CD4-positive, alpha-beta memory T cell (primary cell): ENCODE measurements at regions not wholly inside any gene's neighbourhood (a gene's known extent, or its start where the extent isn't known, plus 50 kb on each side); places are given as distances from the start of the nearest gene placed in this dataset.
"Not testable (repeated sequence)": the region's sequence is repeated elsewhere in the genome, so short reads cannot be mapped to it uniquely, and the experiment has no call there.

Source experiments
- CTCF ChIA-PET: fragments of 350-600 bp; sonication (Branson Sonifier 250); formaldehyde crosslinking; loops from one replicate; lab custom pipeline; 2021; ENCODE audit warnings: inconsistent platforms; ENCODE audit not compliant: partially characterized antibody; lab: Charles Lee
- POLR2A ChIA-PET: fragments of 350-600 bp; sonication (Branson Sonifier 250); formaldehyde crosslinking; loops from one replicate; lab custom pipeline; 2021; ENCODE audit not compliant: partially characterized antibody; lab: Charles Lee
- DNase-seq, 5 donors: peaks; one replicate each; pipeline versions ENCODE4 v3.0.0 to v3.0.0-alpha.2; 2020 to 2022; ENCODE audit warnings: mixed read lengths in 1 of 5
- H3K27ac ChIP-seq: one replicate; pipeline ENCODE4 v1.7.0; 2013; ENCODE audit warnings: low read depth, low read length
- H3K27me3 ChIP-seq: 2 replicates; pipeline ENCODE4 v1.7.0; 2013; ENCODE audit warnings: mild to moderate bottlenecking, low read length, moderate library complexity; ENCODE audit not compliant: insufficient read depth
- H3K36me3 ChIP-seq: 2 replicates; pipeline ENCODE4 v1.7.0; 2013; ENCODE audit warnings: mild to moderate bottlenecking, low read length, moderate library complexity; ENCODE audit not compliant: insufficient read depth
- H3K4me1 ChIP-seq: 2 replicates; pipeline ENCODE4 v1.7.0; 2013; ENCODE audit warnings: mild to moderate bottlenecking, low read length, moderate library complexity; ENCODE audit not compliant: insufficient read depth
- H3K4me3 ChIP-seq, 2 donors: one replicate each; pipeline ENCODE4 v1.7.0; 2013; ENCODE audit warnings: low read length in 2 of 2, mild to moderate bottlenecking in 1 of 2
- H3K9me3 ChIP-seq, 2 donors: one replicate each; pipeline ENCODE4 v1.7.0; 2013; ENCODE audit warnings: low read length in 2 of 2, control low read depth in 1 of 2; ENCODE audit not compliant: control insufficient read depth in 1 of 2
- H3K27ac Mint-ChIP-seq, 7 donors: one replicate each; pipeline ENCODE4 v1.8.0; 2020 to 2021; ENCODE audit warnings: mixed read lengths in 7 of 7, mild to moderate bottlenecking in 6 of 7, inconsistent platforms in 3 of 7, moderate library complexity in 3 of 7
- H3K27me3 Mint-ChIP-seq, 2 donors: one replicate each; pipeline ENCODE4 v1.8.0; 2020 to 2021; ENCODE audit warnings: mixed read lengths in 2 of 2
- H3K36me3 Mint-ChIP-seq, 2 donors: one replicate each; pipeline ENCODE4 v1.8.0; 2020 to 2021; ENCODE audit warnings: mixed read lengths in 2 of 2, inconsistent platforms in 1 of 2, mild to moderate bottlenecking in 1 of 2
- H3K4me1 Mint-ChIP-seq, 4 donors: one replicate each; pipeline ENCODE4 v1.8.0; 2020 to 2021; ENCODE audit warnings: mixed read lengths in 4 of 4, mild to moderate bottlenecking in 1 of 4
- H3K4me3 Mint-ChIP-seq, 8 donors: one replicate each; pipeline ENCODE4 v1.8.0; 2020 to 2021; ENCODE audit warnings: mixed read lengths in 8 of 8, mild to moderate bottlenecking in 7 of 8, moderate library complexity in 6 of 8, inconsistent platforms in 3 of 8
- H3K9me3 Mint-ChIP-seq, 8 donors: one replicate each; pipeline ENCODE4 v1.8.0; 2020 to 2021; ENCODE audit warnings: mixed read lengths in 8 of 8, mild to moderate bottlenecking in 5 of 8, inconsistent platforms in 3 of 8, moderate library complexity in 1 of 8
- intact Hi-C: fragments of 100-400 bp; cut with micrococcal nuclease; formaldehyde crosslinking; loops from one replicate; pipeline ENCODE4 v1.15.1; 2023

GRCh38 chr14:88092529-88092928, 87.6 kb downstream of the GPR65 start:
- Mint-ChIP-seq H3K27me3 (peaks cover 0 to 1% of the 10 kb centered on the region in 2 donors), H3K36me3 (no peaks in the 10 kb centered on the region), H3K9me3 (peaks cover 0 to 6% (median 0%) of the 10 kb centered on the region in 8 donors), H3K27ac (no peak overlapping the region), H3K4me3 (no peak overlapping the region), H3K4me1 (no peaks in the 10 kb centered on the region)
- POLR2A ChIA-PET: no interaction called here
- H3K36me3 ChIP-seq: no peaks in the 10 kb centered on the region
- H3K27me3 ChIP-seq: no peaks in the 10 kb centered on the region
- CTCF ChIA-PET: no interaction called here
- no peak overlapping the region for H3K27ac ChIP-seq
- no peak for DNase-seq
- H3K9me3 ChIP-seq: no peaks in the 10 kb centered on the region
- no peak overlapping the region for H3K4me3 ChIP-seq
- H3K4me1 ChIP-seq: no peaks in the 10 kb centered on the region
- intact Hi-C loops: no loop called here

- Histone ChIP-seq H3K9me3 (no peaks in the 10 kb centered on the region), H3K27ac (no peak overlapping the region), H3K4me1 (no peaks in the 10 kb centered on the region), H3K36me3 (no peaks in the 10 kb centered on the region), H3K4me3 (no peak overlapping the region), H3K27me3 (no peaks in the 10 kb centered on the region)
- no peaks in the 10 kb centered on the region for H3K27me3 Mint-ChIP-seq
- intact Hi-C loops: no loop called here
- H3K36me3 Mint-ChIP-seq: no peaks in the 10 kb centered on the region
- no peak overlapping the region for H3K27ac Mint-ChIP-seq
- ChIA-PET POLR2A (no interaction called here), CTCF (no interaction called here)
- H3K4me1 Mint-ChIP-seq: no peaks in the 10 kb centered on the region
- no peak for DNase-seq
- H3K9me3 Mint-ChIP-seq: peaks cover 0 to 6% (median 0%) of the 10 kb centered on the region in 8 donors
- H3K4me3 Mint-ChIP-seq: no peak overlapping the region
Measured at GRCh38 chr14:88095791-88096190, 90.9 kb downstream of the GPR65 start.

GRCh38 chr14:88098163-88098562, 93.2 kb downstream of the GPR65 start:
- Mint-ChIP-seq H3K4me3 (no peak overlapping the region), H3K4me1 (no peaks in the 10 kb centered on the region), H3K36me3 (no peaks in the 10 kb centered on the region), H3K9me3 (peaks cover 0 to 5% (median 1%) of the 10 kb centered on the region in 8 donors), H3K27me3 (peaks cover 0 to 1% of the 10 kb centered on the region in 2 donors), H3K27ac (no peak overlapping the region)
- intact Hi-C loops: no loop called here
- ChIA-PET CTCF (no interaction called here), POLR2A (no interaction called here)
- Histone ChIP-seq H3K27me3 (no peaks in the 10 kb centered on the region), H3K27ac (no peak overlapping the region), H3K36me3 (no peaks in the 10 kb centered on the region), H3K4me1 (no peaks in the 10 kb centered on the region), H3K4me3 (no peak overlapping the region), H3K9me3 (no peaks in the 10 kb centered on the region)
- DNase-seq: no peak

GRCh38 chr14:88104710-88105109, 99.8 kb downstream of the GPR65 start:
- intact Hi-C loops: no loop called here
- Histone ChIP-seq H3K27me3 (no peaks in the 10 kb centered on the region), H3K9me3 (no peaks in the 10 kb centered on the region), H3K4me3 (no peak overlapping the region), H3K4me1 (no peaks in the 10 kb centered on the region), H3K36me3 (no peaks in the 10 kb centered on the region), H3K27ac (no peak overlapping the region)
- Mint-ChIP-seq H3K4me1 (no peaks in the 10 kb centered on the region), H3K36me3 (peaks cover 3 to 12% of the 10 kb centered on the region in 2 donors), H3K27ac (no peak overlapping the region), H3K9me3 (peaks cover 0 to 31% (median 23%) of the 10 kb centered on the region in 8 donors), H3K4me3 (no peak overlapping the region), H3K27me3 (peaks cover 1% of the 10 kb centered on the region in 2 donors)
- no peak for DNase-seq
- CTCF ChIA-PET: no interaction called here
- POLR2A ChIA-PET: no interaction called here

- H3K27me3 ChIP-seq: no peaks in the 10 kb centered on the region
- Mint-ChIP-seq H3K4me3 (no peak overlapping the region), H3K27ac (no peak overlapping the region), H3K36me3 (peaks cover 3 to 12% of the 10 kb centered on the region in 2 donors), H3K9me3 (peaks cover 0 to 31% (median 23%) of the 10 kb centered on the region in 8 donors), H3K4me1 (no peaks in the 10 kb centered on the region), H3K27me3 (peaks cover 1% of the 10 kb centered on the region in 2 donors)
- DNase-seq: no peak
- H3K4me1 ChIP-seq: no peaks in the 10 kb centered on the region
- H3K4me3 ChIP-seq: no peak overlapping the region
- intact Hi-C loops: no loop called here
- POLR2A ChIA-PET: no interaction called here
- CTCF ChIA-PET: no interaction called here
- H3K36me3 ChIP-seq: no peaks in the 10 kb centered on the region
- H3K9me3 ChIP-seq: no peaks in the 10 kb centered on the region
- no peak overlapping the region for H3K27ac ChIP-seq
Measured at GRCh38 chr14:88106377-88106776, 101.4 kb downstream of the GPR65 start.

GRCh38 chr14:88127669-88128068, 122.7 kb downstream of the GPR65 start:
- H3K27ac Mint-ChIP-seq, H3K27me3 Mint-ChIP-seq, H3K4me3 ChIP-seq, H3K36me3 Mint-ChIP-seq, H3K27ac ChIP-seq, H3K9me3 ChIP-seq, H3K27me3 ChIP-seq, H3K36me3 ChIP-seq: not testable (repeated sequence)
- POLR2A ChIA-PET: interaction anchor here (1.4 kb wide), 1 partner anchor 123 kb away, joined by 3 read pairs; the partner anchor contains the start of gene GPR65
- intact Hi-C loops: loop anchor here (2.0 kb wide), 1 partner anchor 323 kb away; no protein-coding TSS in a partner anchor
- peaks cover 17 to 36% (median 24%) of the 10 kb centered on the region in 4 donors for H3K4me1 Mint-ChIP-seq
- H3K4me1 ChIP-seq: peaks cover 32% of the 10 kb centered on the region
- H3K4me3 Mint-ChIP-seq: peak overlapping the region in 3 of 8 donors; percentile 29 to 48 (median 40)
- DNase-seq: peak in 3 of 5 donors; percentile 11 to 14 (median 12)
- peaks cover under 1 to 27% (median 18%) of the 10 kb centered on the region in 8 donors for H3K9me3 Mint-ChIP-seq
- CTCF ChIA-PET: interaction anchor here (1.0 to 2.0 kb wide), 4 partner anchors 17 to 182 kb away, joined by 3 to 10 read pairs (median 4); no protein-coding TSS in a partner anchor

- DNase-seq: no peak
- H3K27me3 Mint-ChIP-seq: peaks cover 4 to 11% of the 10 kb centered on the region in 2 donors
- Histone ChIP-seq H3K4me3 (no peak overlapping the region), H3K27me3 (no peaks in the 10 kb centered on the region), H3K27ac (no peak overlapping the region), H3K9me3 (no peaks in the 10 kb centered on the region), H3K4me1 (peaks cover 32% of the 10 kb centered on the region), H3K36me3 (no peaks in the 10 kb centered on the region)
- peaks cover 4 to 37% (median 24%) of the 10 kb centered on the region in 8 donors for H3K9me3 Mint-ChIP-seq
- intact Hi-C loops: loop anchor here (2.0 kb wide), 1 partner anchor 324 kb away; no protein-coding TSS in a partner anchor
- peak overlapping the region in 2 of 8 donors; percentile 5 to 24 for H3K4me3 Mint-ChIP-seq
- ChIA-PET CTCF (interaction anchor here (1.7 to 2.0 kb wide), 3 partner anchors 102 to 183 kb away, joined by 4 to 10 read pairs (median 5); no protein-coding TSS in a partner anchor), POLR2A (no interaction called here)
- peaks cover 5 to 14% of the 10 kb centered on the region in 2 donors for H3K36me3 Mint-ChIP-seq
- peak overlapping the region in 2 of 7 donors; percentile 5 to 27 for H3K27ac Mint-ChIP-seq
- peaks cover 17 to 36% (median 24%) of the 10 kb centered on the region in 4 donors for H3K4me1 Mint-ChIP-seq
Measured at GRCh38 chr14:88128816-88129215, 123.9 kb downstream of the GPR65 start.
